ENCODE measurements at regions not wholly inside any gene's neighbourhood (a gene's known extent, or its start where the extent isn't known, plus 50 kb on each side); places are given as distances from the start of the nearest gene placed in this dataset.

- no peak for DNase-seq
Measured at GRCh38 chr1:184813528-184814089, 59.0 kb upstream of the EDEM3 start.

DNA sequence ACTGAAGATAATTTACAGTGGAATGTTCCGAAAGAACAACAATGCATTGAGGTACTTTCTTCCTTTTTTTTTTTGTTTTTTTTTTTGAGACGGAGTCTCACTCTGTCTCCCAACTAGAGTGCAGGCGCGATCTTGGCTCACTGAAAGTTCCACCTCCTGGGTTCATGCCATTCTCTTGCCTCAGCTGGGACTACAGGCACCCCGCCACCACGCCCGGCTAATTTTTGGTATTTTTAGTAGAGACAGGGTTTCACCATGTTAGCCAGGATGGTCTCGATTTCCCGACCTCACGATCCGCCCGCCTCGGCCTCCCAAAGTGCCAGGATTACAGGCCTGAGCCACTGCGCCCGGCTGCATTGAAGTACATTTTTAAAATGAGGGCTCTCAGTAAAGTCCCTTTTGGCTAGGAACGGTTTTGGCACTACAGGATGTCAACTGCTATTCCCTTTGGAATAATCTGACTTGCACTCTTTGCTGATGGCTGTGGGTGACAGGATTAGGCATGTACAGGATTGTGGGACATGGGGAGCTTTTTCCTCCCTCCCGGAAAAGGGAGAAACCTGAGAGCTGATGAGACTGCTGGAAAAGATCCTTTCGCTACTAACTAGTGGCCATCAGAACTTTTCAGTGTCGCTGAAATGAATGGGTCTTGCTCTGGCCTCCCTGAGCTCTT, 56.9 kb upstream of the EDEM3 start:
- DNase-seq = no peak

DNA sequence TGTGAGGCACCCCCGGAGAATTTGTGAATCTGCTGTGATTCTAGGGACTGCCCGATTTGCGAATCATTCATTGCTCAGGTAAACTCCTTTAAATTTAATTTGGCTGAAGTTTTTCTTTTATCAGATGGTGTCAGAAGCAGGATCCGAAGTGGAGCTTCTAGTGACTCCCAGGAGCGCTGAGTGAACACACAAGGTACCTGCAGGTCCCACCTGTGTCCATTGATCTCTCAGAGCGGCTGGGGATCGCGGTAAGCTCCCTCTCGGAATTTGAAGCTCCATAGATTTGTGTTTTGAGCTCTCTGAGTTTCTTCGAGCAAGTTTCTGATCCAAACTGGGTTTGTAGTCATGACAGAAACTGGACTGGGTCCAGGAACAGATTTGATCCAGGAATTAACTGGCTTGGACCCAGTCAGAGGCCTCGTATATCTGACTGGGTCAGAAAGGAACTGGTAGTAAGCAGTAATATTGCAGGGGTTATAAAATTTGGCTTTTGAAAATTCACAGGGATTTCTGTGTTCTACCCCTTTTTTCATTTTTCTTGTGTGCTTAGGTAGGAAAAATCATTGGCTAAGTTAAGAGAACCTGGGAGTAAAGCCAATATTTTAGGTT, 56.2 kb upstream of the EDEM3 start:
- DNase-seq = no peak

- DNase-seq = no peak
Measured at GRCh38 chr1:184806296-184806721, 51.7 kb upstream of the EDEM3 start.

- peak; percentile 56 for DNase-seq
Measured at GRCh38 chr1:184805667-184806295, 51.1 kb upstream of the EDEM3 start.

Data from NK-92 treated with Interleukin-12 subunit alpha and Interleukin-12 subunit beta, amount 100 ng/mL, for 24 hours (cell line).